HepG2 (cell line): ENCODE measurements at regions not wholly inside any gene's neighbourhood (a gene's known extent, or its start where the extent isn't known, plus 50 kb on each side); places are given as distances from the start of the nearest gene placed in this dataset.
"Not testable (repeated sequence)": the region's sequence is repeated elsewhere in the genome, so short reads cannot be mapped to it uniquely, and the experiment has no call there.

Source experiments
- ATAC-seq: fragments of 200-7000 bp; cut with Tn5 transposase; 3 replicates; pipeline ENCODE4 v1.9.1; 2020; ENCODE audit warnings: mild to moderate bottlenecking, moderate library complexity
- BruUV-seq: library from RNA; stranded (reverse); fragments of 400-500 nt; replicated peaks from 2 replicates; lab custom pipeline; 2021; lab: Mats Ljungman, UMichigan
- CTCF ChIA-PET: fragments of 300-600 bp; formaldehyde crosslinking; extraction: SDS; loops from one replicate; lab custom pipeline; 2021; ENCODE audit warnings: low total read pairs, inconsistent platforms, low intra/inter-chr PET ratio; lab: Yijun Ruan, JAX
- POLR2A ChIA-PET: fragments of 350-600 bp; sonication (Branson Sonifier 250); formaldehyde crosslinking; loops from one replicate; lab custom pipeline; 2020; ENCODE audit warnings: antibody characterized with exemption, inconsistent platforms; lab: Yijun Ruan, JAX
- DNase-seq: peaks from one replicate; pipeline ENCODE4 v3.0.0-alpha.2; 2015; ENCODE audit warnings: low spot score
- FAIRE-seq: peaks from 3 replicates; lab custom pipeline; 2011; peaks lifted over from hg19 to GRCh38; lab: Jason Lieb, UNC
- H2AFZ ChIP-seq: one replicate; pipeline ENCODE4 v1.6.1; 2011; ENCODE audit warnings: low read length, inconsistent platforms
- H3K27ac ChIP-seq: fragments of 300-600 bp; 3 replicates; pipeline ENCODE4 v1.8.0; 2011; ENCODE audit warnings: mixed run types, mild to moderate bottlenecking, mixed read lengths, low read length, inconsistent platforms; ENCODE audit not compliant: insufficient read depth; ENCODE audit errors: extremely low read length
- H3K27me3 ChIP-seq, 2 experiments: fragments of 200-600 bp in 1 of 2; 2 replicates in 1 of 2; 3 replicates in 1 of 2; pipeline versions ENCODE4 v1.6.0 to v1.8.0; 2011; ENCODE audit warnings: low read length in 2 of 2, mild to moderate bottlenecking in 2 of 2, moderate library complexity in 2 of 2, inconsistent platforms in 1 of 2; ENCODE audit not compliant: insufficient read depth in 2 of 2, control insufficient read depth in 1 of 2
- H3K36me3 ChIP-seq, 2 experiments: fragments of 200-600 bp in 1 of 2; replicated peaks in 1 of 2; 2 replicates in 1 of 2; 3 replicates in 1 of 2; pipeline versions ENCODE4 v1.5.1 to v1.8.0; 2011; ENCODE audit warnings: low read length in 2 of 2, inconsistent platforms in 1 of 2; ENCODE audit not compliant: insufficient read depth in 2 of 2, control insufficient read depth in 1 of 2
- H3K4me1 ChIP-seq: 2 replicates; pipeline ENCODE4 v1.5.1; 2012; ENCODE audit warnings: low read length, inconsistent platforms; ENCODE audit not compliant: insufficient read depth
- H3K4me2 ChIP-seq: 2 replicates; pipeline ENCODE4 v1.6.0; 2011; ENCODE audit warnings: low read depth, low read length, inconsistent platforms
- H3K4me3 ChIP-seq, 3 experiments: fragments of 200-600 bp in 1 of 3; sonication (generic), shearing (Covaris generic) in 1 of 3; replicated peaks in 1 of 3; 2 replicates each; pipeline ENCODE4 v1.5.1; 2011 to 2016; ENCODE audit warnings: low read length in 3 of 3, inconsistent platforms in 2 of 3, low read depth in 2 of 3, mild to moderate bottlenecking in 2 of 3, control low read depth in 1 of 3, mixed read lengths in 1 of 3; ENCODE audit not compliant: insufficient read depth in 1 of 3
- H3K79me2 ChIP-seq: one replicate; pipeline ENCODE4 v1.6.1; 2011; ENCODE audit warnings: low read length, inconsistent platforms; ENCODE audit not compliant: insufficient read depth
- H3K9ac ChIP-seq: 2 replicates; pipeline ENCODE4 v1.6.0; 2011; ENCODE audit warnings: mild to moderate bottlenecking, low read depth, low read length, inconsistent platforms; ENCODE audit not compliant: insufficient read depth
- H3K9me3 ChIP-seq: 2 replicates; pipeline ENCODE4 v1.5.1; 2012; ENCODE audit warnings: mild to moderate bottlenecking, low read length
- H4K20me1 ChIP-seq: 2 replicates; pipeline ENCODE4 v1.6.0; 2011; ENCODE audit warnings: inconsistent platforms, mild to moderate bottlenecking, low read length, moderate library complexity; ENCODE audit not compliant: insufficient read depth
- WGBS: methylation state at CpG from one replicate; pipeline ENCODE4 v1.1.6; 2017; ENCODE audit warnings: low lambda C conversion rate; 5-methylcytosine and 5-hydroxymethylcytosine counted together
- in situ Hi-C: cut with HindIII; loops from 2 replicates; pipeline ENCODE4 v1.10.0; 2017; ENCODE audit warnings: low pct_unique_long_range_greater_than_20kb; ENCODE audit not compliant: extremely low pct_ligation_motif_present
- intact Hi-C: fragments of 100-400 bp; cut with micrococcal nuclease; formaldehyde crosslinking; loops from one replicate; pipeline ENCODE4 v1.10.0; 2022; ENCODE audit not compliant: unreplicated experiment

- H3K27ac ChIP-seq, POLR2A ChIA-PET, H3K4me1 ChIP-seq, H3K79me2 ChIP-seq, H3K4me2 ChIP-seq, ATAC-seq, intact Hi-C loops, H3K27me3 ChIP-seq, H3K36me3 ChIP-seq, BruUV-seq, H4K20me1 ChIP-seq, in situ Hi-C loops, FAIRE-seq, H2AFZ ChIP-seq, CTCF ChIA-PET, H3K9ac ChIP-seq, DNase-seq, H3K4me3 ChIP-seq: not testable (repeated sequence)
- 18% methylated on average over 7 of the region's 7 CpGs for WGBS
- H3K9me3 ChIP-seq = peaks cover 83% of the 10 kb centered on the region
Measured at GRCh38 chr21:9003909-9004814, 1517.2 kb upstream of the TPTE start.

- intact Hi-C loops, H2AFZ ChIP-seq, H3K27ac ChIP-seq, H3K4me2 ChIP-seq, H3K79me2 ChIP-seq, DNase-seq, BruUV-seq, H3K36me3 ChIP-seq, H3K4me3 ChIP-seq, in situ Hi-C loops, FAIRE-seq, POLR2A ChIA-PET, H3K9ac ChIP-seq, H3K27me3 ChIP-seq, H4K20me1 ChIP-seq, ATAC-seq, CTCF ChIA-PET, H3K4me1 ChIP-seq: not testable (repeated sequence)
- peaks cover 83% of the 10 kb centered on the region for H3K9me3 ChIP-seq
- WGBS = 25% methylated on average over 3 of the region's 3 CpGs
Measured at GRCh38 chr21:9004815-9005518, 1516.4 kb upstream of the TPTE start.

- in situ Hi-C loops, DNase-seq, POLR2A ChIA-PET, H3K79me2 ChIP-seq, H3K27ac ChIP-seq, H4K20me1 ChIP-seq, H3K4me2 ChIP-seq, H3K4me1 ChIP-seq, H3K36me3 ChIP-seq, H3K27me3 ChIP-seq, FAIRE-seq, H3K9ac ChIP-seq, ATAC-seq, BruUV-seq, H3K4me3 ChIP-seq, CTCF ChIA-PET, H2AFZ ChIP-seq, intact Hi-C loops: not testable (repeated sequence)
- peaks cover 81% of the 10 kb centered on the region for H3K9me3 ChIP-seq
- WGBS = 6% methylated on average over 1 of the region's 1 CpG
Measured at GRCh38 chr21:9005671-9006070, 1515.7 kb upstream of the TPTE start.

DNA sequence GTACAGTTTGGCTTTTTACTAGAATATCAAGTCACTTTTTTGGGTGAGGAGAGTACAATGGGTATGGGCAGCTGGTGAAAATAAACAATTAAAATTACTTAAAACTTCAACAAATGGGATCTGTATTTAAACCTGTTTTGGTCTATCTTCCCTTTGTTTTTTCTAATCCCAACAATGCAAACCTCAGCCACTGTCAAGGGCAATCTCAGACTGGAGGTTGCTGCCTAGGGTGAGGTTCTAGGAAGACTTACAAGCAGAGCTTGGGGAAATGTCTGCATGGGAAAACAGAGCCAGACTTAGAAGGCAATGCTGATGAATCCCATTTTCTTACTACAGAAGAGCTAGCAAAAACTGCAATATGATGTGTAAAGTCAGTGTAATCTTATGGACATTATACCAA, 1515.3 kb upstream of the TPTE start:
- H3K4me1 ChIP-seq, ATAC-seq, H4K20me1 ChIP-seq, BruUV-seq, H3K27me3 ChIP-seq, DNase-seq, CTCF ChIA-PET, in situ Hi-C loops, H3K36me3 ChIP-seq, H3K27ac ChIP-seq, H3K9ac ChIP-seq, H3K4me3 ChIP-seq, H3K79me2 ChIP-seq, H3K4me2 ChIP-seq, POLR2A ChIA-PET, FAIRE-seq, intact Hi-C loops, H2AFZ ChIP-seq: not testable (repeated sequence)
- H3K9me3 ChIP-seq = peaks cover 81% of the 10 kb centered on the region
